Stomach (tissue), 4 donors: ENCODE measurements at regions not wholly inside any gene's neighbourhood (a gene's known extent, or its start where the extent isn't known, plus 50 kb on each side); places are given as distances from the start of the nearest gene placed in this dataset.

ENCODE experiments used
- POLR2AphosphoS5 ChIP-seq, 3 donors: sonication (generic); formaldehyde crosslinking; IDR thresholded peaks; one replicate each; pipeline ENCODE4 v1.6.1; 2016; ENCODE audit warnings: antibody characterized with exemption in 3 of 3
- TF ChIP-seq, protein P1 (sequence below), 7 experiments: fragments of 450-650 bp in 4 of 7; fragments of 200-600 bp in 3 of 7; sonication (generic) in 3 of 7; IDR thresholded peaks; one replicate each; pipeline ENCODE4 v1.5.1; 2016 to 2019; ENCODE audit warnings: antibody characterized with exemption in 7 of 7, control low read depth in 2 of 7, mild to moderate bottlenecking in 1 of 7

DNA sequence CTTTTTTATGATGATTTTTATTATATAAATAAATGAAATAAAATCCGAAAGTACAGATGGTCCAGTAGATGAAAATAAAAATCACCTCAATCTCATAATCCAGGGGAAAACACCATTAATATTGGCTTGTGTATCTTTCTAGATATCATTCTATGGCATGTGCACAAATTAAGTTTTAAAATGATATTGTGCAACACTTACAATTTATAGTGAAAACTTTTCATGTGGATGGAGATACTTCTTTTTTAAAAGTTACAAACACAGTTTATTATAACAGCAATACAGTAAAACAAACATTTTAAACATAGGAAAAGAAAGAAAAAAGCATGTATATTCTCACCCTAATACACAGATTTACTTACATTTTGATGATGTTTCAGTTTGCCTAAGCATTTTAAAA lies 98.9 kb upstream of the RMST start:
- TF ChIP-seq, protein P1, sequence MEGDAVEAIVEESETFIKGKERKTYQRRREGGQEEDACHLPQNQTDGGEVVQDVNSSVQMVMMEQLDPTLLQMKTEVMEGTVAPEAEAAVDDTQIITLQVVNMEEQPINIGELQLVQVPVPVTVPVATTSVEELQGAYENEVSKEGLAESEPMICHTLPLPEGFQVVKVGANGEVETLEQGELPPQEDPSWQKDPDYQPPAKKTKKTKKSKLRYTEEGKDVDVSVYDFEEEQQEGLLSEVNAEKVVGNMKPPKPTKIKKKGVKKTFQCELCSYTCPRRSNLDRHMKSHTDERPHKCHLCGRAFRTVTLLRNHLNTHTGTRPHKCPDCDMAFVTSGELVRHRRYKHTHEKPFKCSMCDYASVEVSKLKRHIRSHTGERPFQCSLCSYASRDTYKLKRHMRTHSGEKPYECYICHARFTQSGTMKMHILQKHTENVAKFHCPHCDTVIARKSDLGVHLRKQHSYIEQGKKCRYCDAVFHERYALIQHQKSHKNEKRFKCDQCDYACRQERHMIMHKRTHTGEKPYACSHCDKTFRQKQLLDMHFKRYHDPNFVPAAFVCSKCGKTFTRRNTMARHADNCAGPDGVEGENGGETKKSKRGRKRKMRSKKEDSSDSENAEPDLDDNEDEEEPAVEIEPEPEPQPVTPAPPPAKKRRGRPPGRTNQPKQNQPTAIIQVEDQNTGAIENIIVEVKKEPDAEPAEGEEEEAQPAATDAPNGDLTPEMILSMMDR (IDR thresholded peaks at IDR 0.05) = no peak
- no peak for TF ChIP-seq POLR2AphosphoS5 (IDR thresholded peaks at IDR 0.05)
